Activated T-helper 1 cell treated with anti-CD3 and anti-CD28 coated beads, Interleukin-12 subunit alpha, Interleukin-12 subunit beta, Interleukin-2, Interleukin-4 antibody, amounts not matched to agents 30 ng/mL and 10 ng/mL and 1 ng/mL, durations not matched to agents 14 hours and 24 hours and 36 hours (primary cell): ENCODE measurements at regions not wholly inside any gene's neighbourhood (a gene's known extent, or its start where the extent isn't known, plus 50 kb on each side); places are given as distances from the start of the nearest gene placed in this dataset.

ENCODE experiments used
- DNase-seq: peaks from one replicate; pipeline ENCODE4 v3.0.0; 2021; ENCODE audit warnings: low spot score
- H3K27ac Mint-ChIP-seq: one replicate; pipeline ENCODE4 v1.8.0; 2021; ENCODE audit warnings: mild to moderate bottlenecking, mixed read lengths
- H3K27me3 Mint-ChIP-seq: one replicate; pipeline ENCODE4 v1.8.0; 2022; ENCODE audit warnings: mild to moderate bottlenecking, moderate library complexity, mixed read lengths; ENCODE audit not compliant: insufficient read depth
- H3K36me3 Mint-ChIP-seq: one replicate; pipeline ENCODE4 v1.8.0; 2021; ENCODE audit warnings: low read depth, mixed read lengths
- H3K4me1 Mint-ChIP-seq: one replicate; pipeline ENCODE4 v1.8.0; 2021; ENCODE audit warnings: low read depth, mixed read lengths
- H3K4me3 Mint-ChIP-seq: one replicate; pipeline ENCODE4 v1.8.0; 2021; ENCODE audit warnings: mild to moderate bottlenecking, moderate library complexity, mixed read lengths
- H3K9me3 Mint-ChIP-seq: one replicate; pipeline ENCODE4 v1.8.0; 2021; ENCODE audit warnings: mixed read lengths
- intact Hi-C: fragments of 100-400 bp; cut with micrococcal nuclease; formaldehyde crosslinking; loops from one replicate; pipeline ENCODE4 v1.15.1; 2024

GRCh38 chr3:73908218-73908617 is 283.5 kb upstream of the PDZRN3 start:
- Mint-ChIP-seq H3K36me3 (no peaks in the 10 kb centered on the region), H3K27ac (no peak overlapping the region), H3K4me3 (no peak overlapping the region), H3K4me1 (no peaks in the 10 kb centered on the region), H3K27me3 (no peaks in the 10 kb centered on the region), H3K9me3 (peaks cover 3% of the 10 kb centered on the region)
- no peak for DNase-seq
- intact Hi-C loops: no loop called here

- peaks cover 9% of the 10 kb centered on the region for H3K9me3 Mint-ChIP-seq
- H3K4me3 Mint-ChIP-seq: no peak overlapping the region
- H3K27me3 Mint-ChIP-seq: no peaks in the 10 kb centered on the region
- no peaks in the 10 kb centered on the region for H3K36me3 Mint-ChIP-seq
- intact Hi-C loops: no loop called here
- no peaks in the 10 kb centered on the region for H3K4me1 Mint-ChIP-seq
- no peak overlapping the region for H3K27ac Mint-ChIP-seq
- DNase-seq: no peak
These were observed 276.9 kb upstream of the PDZRN3 start for GRCh38 chr3:73901686-73902085.

- Mint-ChIP-seq H3K27me3 (no peaks in the 10 kb centered on the region), H3K36me3 (no peaks in the 10 kb centered on the region), H3K9me3 (peaks cover 6% of the 10 kb centered on the region), H3K4me1 (no peaks in the 10 kb centered on the region), H3K4me3 (no peak overlapping the region), H3K27ac (no peak overlapping the region)
- no peak for DNase-seq
- intact Hi-C loops: no loop called here
These were observed 269.9 kb upstream of the PDZRN3 start for GRCh38 chr3:73894474-73895213.

GRCh38 chr3:73893089-73893488 is 268.3 kb upstream of the PDZRN3 start:
- Mint-ChIP-seq H3K4me3 (no peak overlapping the region), H3K36me3 (no peaks in the 10 kb centered on the region), H3K27ac (no peak overlapping the region), H3K4me1 (no peaks in the 10 kb centered on the region), H3K27me3 (no peaks in the 10 kb centered on the region), H3K9me3 (peaks cover 6% of the 10 kb centered on the region)
- no peak for DNase-seq
- intact Hi-C loops: no loop called here

GRCh38 chr3:73885862-73886261 is 261.1 kb upstream of the PDZRN3 start:
- H3K4me3 Mint-ChIP-seq: no peak overlapping the region
- H3K27ac Mint-ChIP-seq: no peak overlapping the region
- H3K4me1 Mint-ChIP-seq: no peaks in the 10 kb centered on the region
- H3K36me3 Mint-ChIP-seq: no peaks in the 10 kb centered on the region
- H3K27me3 Mint-ChIP-seq: no peaks in the 10 kb centered on the region
- no peak for DNase-seq
- intact Hi-C loops: no loop called here
- H3K9me3 Mint-ChIP-seq: peaks cover 3% of the 10 kb centered on the region

- DNase-seq: no peak
- Mint-ChIP-seq H3K9me3 (peaks cover 3% of the 10 kb centered on the region), H3K27me3 (no peaks in the 10 kb centered on the region), H3K4me3 (no peak overlapping the region), H3K27ac (no peak overlapping the region), H3K4me1 (no peaks in the 10 kb centered on the region), H3K36me3 (no peaks in the 10 kb centered on the region)
- intact Hi-C loops: no loop called here
These were observed 259.6 kb upstream of the PDZRN3 start for GRCh38 chr3:73884361-73884760.

- Mint-ChIP-seq H3K27ac (no peak overlapping the region), H3K27me3 (no peaks in the 10 kb centered on the region), H3K4me3 (no peak overlapping the region), H3K9me3 (peaks cover 3% of the 10 kb centered on the region), H3K4me1 (no peaks in the 10 kb centered on the region), H3K36me3 (no peaks in the 10 kb centered on the region)
- intact Hi-C loops: no loop called here
- DNase-seq: no peak
These were observed 258.8 kb upstream of the PDZRN3 start for GRCh38 chr3:73883497-73883896.

- no peaks in the 10 kb centered on the region for H3K9me3 Mint-ChIP-seq
- no peak for DNase-seq
- H3K27me3 Mint-ChIP-seq: no peaks in the 10 kb centered on the region
- intact Hi-C loops: no loop called here
- no peaks in the 10 kb centered on the region for H3K36me3 Mint-ChIP-seq
- H3K4me1 Mint-ChIP-seq: no peaks in the 10 kb centered on the region
- H3K4me3 Mint-ChIP-seq: no peak overlapping the region
- no peak overlapping the region for H3K27ac Mint-ChIP-seq
These were observed 250.0 kb upstream of the PDZRN3 start for GRCh38 chr3:73874606-73875369.

- Mint-ChIP-seq H3K36me3 (no peaks in the 10 kb centered on the region), H3K4me3 (no peak overlapping the region), H3K9me3 (no peaks in the 10 kb centered on the region), H3K4me1 (no peaks in the 10 kb centered on the region), H3K27me3 (no peaks in the 10 kb centered on the region), H3K27ac (no peak overlapping the region)
- intact Hi-C loops: no loop called here
- no peak for DNase-seq
These were observed 249.4 kb upstream of the PDZRN3 start for GRCh38 chr3:73874161-73874560.

GRCh38 chr3:73868688-73869315 is 244.1 kb upstream of the PDZRN3 start:
- Mint-ChIP-seq H3K4me1 (no peaks in the 10 kb centered on the region), H3K36me3 (no peaks in the 10 kb centered on the region), H3K27ac (no peak overlapping the region), H3K4me3 (no peak overlapping the region), H3K9me3 (no peaks in the 10 kb centered on the region), H3K27me3 (no peaks in the 10 kb centered on the region)
- no peak for DNase-seq
- intact Hi-C loops: no loop called here

- DNase-seq: no peak
- Mint-ChIP-seq H3K36me3 (no peaks in the 10 kb centered on the region), H3K27ac (no peak overlapping the region), H3K4me3 (no peak overlapping the region), H3K27me3 (no peaks in the 10 kb centered on the region), H3K9me3 (no peaks in the 10 kb centered on the region), H3K4me1 (no peaks in the 10 kb centered on the region)
- intact Hi-C loops: no loop called here
These were observed 242.8 kb upstream of the PDZRN3 start for GRCh38 chr3:73867524-73867923.

GRCh38 chr3:73866846-73867245 is 242.1 kb upstream of the PDZRN3 start:
- no peaks in the 10 kb centered on the region for H3K4me1 Mint-ChIP-seq
- no peaks in the 10 kb centered on the region for H3K27me3 Mint-ChIP-seq
- intact Hi-C loops: no loop called here
- H3K36me3 Mint-ChIP-seq: no peaks in the 10 kb centered on the region
- H3K4me3 Mint-ChIP-seq: no peak overlapping the region
- H3K9me3 Mint-ChIP-seq: peaks cover under 1% of the 10 kb centered on the region
- no peak for DNase-seq
- no peak overlapping the region for H3K27ac Mint-ChIP-seq

- no peak overlapping the region for H3K27ac Mint-ChIP-seq
- no peaks in the 10 kb centered on the region for H3K4me1 Mint-ChIP-seq
- no peaks in the 10 kb centered on the region for H3K27me3 Mint-ChIP-seq
- H3K36me3 Mint-ChIP-seq: no peaks in the 10 kb centered on the region
- H3K9me3 Mint-ChIP-seq: peaks cover 5% of the 10 kb centered on the region
- H3K4me3 Mint-ChIP-seq: no peak overlapping the region
- intact Hi-C loops: no loop called here
- no peak for DNase-seq
These were observed 238.9 kb upstream of the PDZRN3 start for GRCh38 chr3:73863546-73864079.
